Testis (tissue), 2 donors: ENCODE measurements at regions not wholly inside any gene's neighbourhood (a gene's known extent, or its start where the extent isn't known, plus 50 kb on each side); places are given as distances from the start of the nearest gene placed in this dataset.
"Not testable (repeated sequence)": the region's sequence is repeated elsewhere in the genome, so short reads cannot be mapped to it uniquely, and the experiment has no call there.

Experiments
- DNase-seq: peaks from one replicate; pipeline ENCODE4 v3.0.0-alpha.2; 2019
- H3K27ac ChIP-seq, 2 donors: fragments of 200-600 bp; sonication (generic); one replicate each; pipeline ENCODE4 v1.5.1; 2019
- H3K27me3 ChIP-seq: fragments of 200-600 bp; sonication (generic); one replicate; pipeline ENCODE4 v1.5.1; 2019
- H3K36me3 ChIP-seq: fragments of 200-600 bp; sonication (generic); one replicate; pipeline ENCODE4 v1.5.1; 2017; ENCODE audit warnings: low read depth; ENCODE audit errors: missing control alignments
- H3K4me1 ChIP-seq: fragments of 200-600 bp; sonication (generic); one replicate; pipeline ENCODE4 v1.5.1; 2019
- H3K4me3 ChIP-seq, 2 donors: fragments of 200-600 bp; sonication (generic); one replicate each; pipeline ENCODE4 v1.5.1; 2017 to 2019
- H3K9me3 ChIP-seq: fragments of 200-600 bp; sonication (generic); one replicate; pipeline ENCODE4 v1.5.1; 2017
- CTCF ChIP-seq, 3 experiments: fragments of 450-650 bp in 2 of 3; fragments of 200-600 bp in 1 of 3; sonication (generic) in 1 of 3; IDR thresholded peaks; one replicate each; pipeline ENCODE4 v1.5.1; 2016 to 2019; ENCODE audit warnings: antibody characterized with exemption in 3 of 3, mild to moderate bottlenecking in 2 of 3, moderate library complexity in 1 of 3
- POLR2A ChIP-seq: fragments of 450-650 bp; IDR thresholded peaks from one replicate; pipeline ENCODE4 v1.6.1; 2017; ENCODE audit warnings: antibody characterized with exemption, mild to moderate bottlenecking, moderate library complexity
- WGBS, 2 donors: methylation state at CpG; one replicate each; pipeline ENCODE4 v1.1.5; 2018; 5-methylcytosine and 5-hydroxymethylcytosine counted together
- intact Hi-C: fragments of 100-400 bp; cut with DNase I; formaldehyde crosslinking; loops from one replicate; pipeline ENCODE4 v1.15.1; 2023; ENCODE audit warnings: low total_unique reads

GRCh38 chrX:63192366-63193041, 158.6 kb downstream of the SPIN4 start:
- H3K4me1 ChIP-seq, H3K27ac ChIP-seq, H3K4me3 ChIP-seq, H3K9me3 ChIP-seq, H3K36me3 ChIP-seq, H3K27me3 ChIP-seq, DNase-seq, intact Hi-C loops: not testable (repeated sequence)
- 86% methylated on average over 11 of the region's 29 CpGs; no CpG with 5 or more reads in 1 of the 2 donors for WGBS, 2 donors

GRCh38 chrX:63186137-63186536, 165.0 kb downstream of the SPIN4 start:
- H3K9me3 ChIP-seq = no peaks in the 10 kb centered on the region
- intact Hi-C loops = no loop called here
- no peak for DNase-seq
- TF ChIP-seq POLR2A (no peak), CTCF (IDR thresholded peaks at IDR 0.05) (no peak)
- WGBS, 2 donors = 54 to 84% methylated on average over 1 of the region's 1 CpG
- H3K4me1 ChIP-seq = no peaks in the 10 kb centered on the region
- no peaks in the 10 kb centered on the region for H3K36me3 ChIP-seq
- H3K27me3 ChIP-seq = no peaks in the 10 kb centered on the region
- no peak overlapping the region for H3K4me3 ChIP-seq
- H3K27ac ChIP-seq = no peak overlapping the region

GRCh38 chrX:63179852-63180251, 171.3 kb downstream of the SPIN4 start:
- H3K36me3 ChIP-seq, H3K27ac ChIP-seq, H3K4me3 ChIP-seq, H3K27me3 ChIP-seq, H3K9me3 ChIP-seq, intact Hi-C loops, H3K4me1 ChIP-seq, DNase-seq: not testable (repeated sequence)
- no CpG with 5 or more reads among the region's 3 CpGs for WGBS, 2 donors

GRCh38 chrX:63176578-63176977, 174.6 kb downstream of the SPIN4 start:
- H3K4me3 ChIP-seq, DNase-seq, H3K9me3 ChIP-seq, H3K27me3 ChIP-seq, intact Hi-C loops, H3K4me1 ChIP-seq, H3K27ac ChIP-seq, H3K36me3 ChIP-seq: not testable (repeated sequence)
- no CpG with 5 or more reads among the region's 4 CpGs for WGBS, 2 donors

- intact Hi-C loops, H3K9me3 ChIP-seq, DNase-seq, H3K4me1 ChIP-seq, H3K4me3 ChIP-seq, H3K36me3 ChIP-seq, H3K27ac ChIP-seq, H3K27me3 ChIP-seq: not testable (repeated sequence)
- WGBS, 2 donors = no CpG with 5 or more reads among the region's 8 CpGs
These were observed 177.1 kb downstream of the SPIN4 start for GRCh38 chrX:63173841-63174718.

GRCh38 chrX:63169416-63169815, 181.7 kb downstream of the SPIN4 start:
- H3K4me1 ChIP-seq, DNase-seq, H3K4me3 ChIP-seq, H3K27ac ChIP-seq, H3K9me3 ChIP-seq, H3K36me3 ChIP-seq, intact Hi-C loops, H3K27me3 ChIP-seq: not testable (repeated sequence)
- no CpG with 5 or more reads among the region's 4 CpGs for whole genome bisulfite sequencing, 2 donors

GRCh38 chrX:63168949-63169348, 182.2 kb downstream of the SPIN4 start:
- no CpG with 5 or more reads among the region's 1 CpG for WGBS, 2 donors
- H3K9me3 ChIP-seq, intact Hi-C loops, H3K4me1 ChIP-seq, H3K4me3 ChIP-seq, H3K36me3 ChIP-seq, H3K27ac ChIP-seq, H3K27me3 ChIP-seq, DNase-seq: not testable (repeated sequence)

- H3K4me1 ChIP-seq, H3K9me3 ChIP-seq, DNase-seq, H3K27me3 ChIP-seq, H3K36me3 ChIP-seq, intact Hi-C loops, H3K4me3 ChIP-seq, H3K27ac ChIP-seq: not testable (repeated sequence)
- no CpG with 5 or more reads among the region's 1 CpG for WGBS, 2 donors
These were observed 184.1 kb downstream of the SPIN4 start for GRCh38 chrX:63167002-63167401.

- H3K36me3 ChIP-seq, H3K4me3 ChIP-seq, H3K27me3 ChIP-seq, H3K9me3 ChIP-seq, intact Hi-C loops, H3K27ac ChIP-seq, DNase-seq, H3K4me1 ChIP-seq: not testable (repeated sequence)
- WGBS, 2 donors = no CpG with 5 or more reads among the region's 1 CpG
These were observed 190.1 kb downstream of the SPIN4 start for GRCh38 chrX:63160994-63161393.

GRCh38 chrX:63160340-63160739, 190.8 kb downstream of the SPIN4 start:
- H3K27me3 ChIP-seq, intact Hi-C loops, H3K4me3 ChIP-seq, H3K4me1 ChIP-seq, H3K36me3 ChIP-seq, H3K9me3 ChIP-seq, DNase-seq, H3K27ac ChIP-seq: not testable (repeated sequence)
- no CpG with 5 or more reads among the region's 1 CpG for whole genome bisulfite sequencing, 2 donors

- H3K4me1 ChIP-seq, H3K9me3 ChIP-seq, DNase-seq: not testable (repeated sequence)
These were observed 205.6 kb downstream of the SPIN4 start for GRCh38 chrX:63145526-63145925.

More at GRCh38 chrX:63145526-63145925, 205.6 kb downstream of the SPIN4 start:
- H3K36me3 ChIP-seq, H3K27me3 ChIP-seq, intact Hi-C loops, H3K27ac ChIP-seq, H3K4me3 ChIP-seq: not testable (repeated sequence)
- no CpG with 5 or more reads among the region's 10 CpGs for WGBS, 2 donors
